DND-41 (cell line): ENCODE measurements at regions not wholly inside any gene's neighbourhood (a gene's known extent, or its start where the extent isn't known, plus 50 kb on each side); places are given as distances from the start of the nearest gene placed in this dataset.

ENCODE experiments used
- ATAC-seq: fragments of 200-7000 bp; cut with Tn5 transposase; 3 replicates; pipeline ENCODE4 v1.9.1; 2021; ENCODE audit warnings: low read depth; ENCODE audit not compliant: insufficient read depth
- DNase-seq: peaks from one replicate; pipeline ENCODE4 v3.0.0-alpha.2; 2020
- H2AFZ ChIP-seq: 2 replicates; pipeline ENCODE4 v1.6.0; 2012; ENCODE audit warnings: low read depth, low read length
- H3K27ac ChIP-seq: 2 replicates; pipeline ENCODE4 v1.5.1; 2012; ENCODE audit warnings: low read length, inconsistent platforms
- H3K27me3 ChIP-seq: fragments of 200-600 bp; sonication (generic); 2 replicates; pipeline ENCODE4 v1.6.0; 2012; ENCODE audit warnings: low read length, mild to moderate bottlenecking, inconsistent platforms; ENCODE audit not compliant: insufficient read depth, poor library complexity
- H3K36me3 ChIP-seq: 2 replicates; pipeline ENCODE4 v1.5.1; 2012; ENCODE audit warnings: low read length, inconsistent platforms; ENCODE audit not compliant: insufficient read depth
- H3K4me1 ChIP-seq: 2 replicates; pipeline ENCODE4 v1.5.1; 2012; ENCODE audit warnings: mild to moderate bottlenecking, low read length; ENCODE audit not compliant: insufficient read depth
- H3K4me2 ChIP-seq: 2 replicates; pipeline ENCODE4 v1.6.0; 2012; ENCODE audit warnings: mild to moderate bottlenecking, moderate library complexity, low read length, inconsistent platforms; ENCODE audit not compliant: insufficient read depth
- H3K4me3 ChIP-seq, 2 experiments: fragments of 200-600 bp in 1 of 2; shearing (Covaris generic) in 1 of 2; 2 replicates each; pipeline ENCODE4 v1.5.1; 2012 to 2016; ENCODE audit warnings: inconsistent platforms in 2 of 2, low read length in 2 of 2, mild to moderate bottlenecking in 2 of 2, low read depth in 1 of 2, moderate library complexity in 1 of 2
- H3K79me2 ChIP-seq: 2 replicates; pipeline ENCODE4 v1.6.0; 2012; ENCODE audit warnings: low read length, inconsistent platforms; ENCODE audit not compliant: insufficient read depth
- H3K9ac ChIP-seq: 2 replicates; pipeline ENCODE4 v1.6.0; 2012; ENCODE audit warnings: low read depth, mild to moderate bottlenecking, inconsistent platforms, low read length, moderate library complexity
- H3K9me3 ChIP-seq: 2 replicates; pipeline ENCODE4 v1.5.1; 2012; ENCODE audit warnings: low read length, moderate library complexity, mild to moderate bottlenecking, inconsistent platforms; ENCODE audit not compliant: insufficient read depth, severe bottlenecking
- H4K20me1 ChIP-seq: 2 replicates; pipeline ENCODE4 v1.6.0; 2012; ENCODE audit warnings: low read length; ENCODE audit not compliant: insufficient read depth
- CTCF ChIP-seq: IDR thresholded peaks from 2 replicates; pipeline ENCODE4 v1.5.1; 2012; ENCODE audit warnings: borderline replicate concordance, low read length, moderate library complexity, mild to moderate bottlenecking; ENCODE audit not compliant: poor library complexity, severe bottlenecking; ENCODE audit errors: extremely low read depth
- EZH2 ChIP-seq: IDR thresholded peaks from 3 replicates; pipeline ENCODE4 v1.6.1; 2012; ENCODE audit warnings: borderline replicate concordance, low read depth, mild to moderate bottlenecking, moderate library complexity, low read length, inconsistent platforms; ENCODE audit not compliant: severe bottlenecking

GRCh38 chr14:25803386-25804018 is 753.6 kb upstream of the STXBP6 start:
- Histone ChIP-seq H3K27ac (no peak overlapping the region), H2AFZ (no peak overlapping the region), H3K36me3 (no peaks in the 10 kb centered on the region), H3K9me3 (no peaks in the 10 kb centered on the region), H3K4me1 (no peaks in the 10 kb centered on the region), H4K20me1 (no peaks in the 10 kb centered on the region), H3K4me3 (no peak overlapping the region), H3K79me2 (no peaks in the 10 kb centered on the region), H3K9ac (no peak overlapping the region), H3K4me2 (no peak overlapping the region), H3K27me3 (no peaks in the 10 kb centered on the region)
- no peak for DNase-seq
- ATAC-seq, result no peak
- TF ChIP-seq CTCF (no peak), EZH2 (no peak)

- H3K4me1 ChIP-seq, result no peaks in the 10 kb centered on the region
- no peak overlapping the region for H3K4me2 ChIP-seq
- H3K9me3 ChIP-seq, result no peaks in the 10 kb centered on the region
- H3K9ac ChIP-seq, result no peak overlapping the region
- no peaks in the 10 kb centered on the region for H3K79me2 ChIP-seq
- TF ChIP-seq CTCF (no peak), EZH2 (no peak)
- DNase-seq, result no peak
- H3K4me3 ChIP-seq, result no peak overlapping the region
- no peak for ATAC-seq
- no peaks in the 10 kb centered on the region for H3K36me3 ChIP-seq
- H4K20me1 ChIP-seq, result no peaks in the 10 kb centered on the region
- H3K27me3 ChIP-seq, result no peaks in the 10 kb centered on the region
- H2AFZ ChIP-seq, result no peak overlapping the region
- no peak overlapping the region for H3K27ac ChIP-seq
These were observed 750.9 kb upstream of the STXBP6 start for GRCh38 chr14:25800841-25801240.

GRCh38 chr14:25788252-25788651 is 738.3 kb upstream of the STXBP6 start:
- Histone ChIP-seq H2AFZ (no peak overlapping the region), H4K20me1 (no peaks in the 10 kb centered on the region), H3K9ac (no peak overlapping the region), H3K9me3 (no peaks in the 10 kb centered on the region), H3K4me1 (no peaks in the 10 kb centered on the region), H3K27ac (no peak overlapping the region), H3K4me2 (no peak overlapping the region), H3K4me3 (no peak overlapping the region), H3K27me3 (no peaks in the 10 kb centered on the region), H3K79me2 (no peaks in the 10 kb centered on the region), H3K36me3 (no peaks in the 10 kb centered on the region)
- ATAC-seq, result no peak
- no peak for TF ChIP-seq EZH2
- TF ChIP-seq CTCF, result no peak
- no peak for DNase-seq

- H2AFZ ChIP-seq, result no peak overlapping the region
- no peak for DNase-seq
- no peak overlapping the region for H3K9ac ChIP-seq
- H3K4me2 ChIP-seq, result no peak overlapping the region
- H3K79me2 ChIP-seq, result no peaks in the 10 kb centered on the region
- no peak for ATAC-seq
- no peaks in the 10 kb centered on the region for H3K36me3 ChIP-seq
- no peaks in the 10 kb centered on the region for H3K4me1 ChIP-seq
- no peaks in the 10 kb centered on the region for H4K20me1 ChIP-seq
- no peaks in the 10 kb centered on the region for H3K27me3 ChIP-seq
- no peaks in the 10 kb centered on the region for H3K9me3 ChIP-seq
- no peak overlapping the region for H3K27ac ChIP-seq
- no peak overlapping the region for H3K4me3 ChIP-seq
- no peak for TF ChIP-seq EZH2
- no peak for TF ChIP-seq CTCF
These were observed 716.0 kb upstream of the STXBP6 start for GRCh38 chr14:25765909-25766308.
